ENCODE measurements at regions not wholly inside any gene's neighbourhood (a gene's known extent, or its start where the extent isn't known, plus 50 kb on each side); places are given as distances from the start of the nearest gene placed in this dataset.
"Not testable (repeated sequence)": the region's sequence is repeated elsewhere in the genome, so short reads cannot be mapped to it uniquely, and the experiment has no call there.

DNA sequence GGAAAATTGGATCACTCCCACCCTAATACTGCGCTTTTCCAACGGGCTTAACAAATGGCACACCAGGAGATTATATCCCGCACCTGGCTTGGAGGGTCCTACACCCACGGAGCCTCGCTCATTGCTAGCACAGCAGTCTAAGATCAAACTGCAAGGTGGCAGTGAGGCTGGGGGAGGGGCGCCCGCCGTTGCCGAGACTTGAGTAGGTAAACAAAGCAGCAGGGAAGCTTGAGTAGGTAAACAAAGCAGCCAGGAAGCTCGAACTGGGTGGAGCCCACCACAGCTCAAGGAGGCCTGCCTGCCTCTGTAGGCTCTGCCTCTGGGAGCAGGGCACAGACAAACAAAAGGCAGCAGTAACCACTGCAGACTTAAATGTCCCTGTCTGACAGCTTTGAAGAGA lies 59.8 kb upstream of the PKP2 start:
- not testable (repeated sequence) for TF ChIP-seq FOS (IDR thresholded peaks at IDR 0.05; ENCODE audit: extremely low read depth, insufficient read length); EHMT2 (IDR thresholded peaks at IDR 0.05); FOXM1 (IDR thresholded peaks at IDR 0.05; ENCODE audit: low read depth); FOXM1 (CRISPR knock-in tag; IDR thresholded peaks at IDR 0.05; ENCODE audit: low read depth); CREB1 (IDR thresholded peaks at IDR 0.05); CREB1 (CRISPR knock-in tag; IDR thresholded peaks at IDR 0.05); NRF1 (conservative IDR thresholded peaks at IDR 0.05 in 1 of 2, IDR thresholded peaks at IDR 0.05 in 1 of 2); RBM39 (optimal IDR thresholded peaks at IDR 0.05; ENCODE audit: low read depth, low read length); POLR2AphosphoS5 (IDR thresholded peaks at IDR 0.05; ENCODE audit: control insufficient read depth, insufficient read depth, low read depth, low read length); CTCF (IDR thresholded peaks at IDR 0.05 in 2 of 3, conservative IDR thresholded peaks at IDR 0.05 in 1 of 3; ENCODE audit: insufficient read depth in 2 of 3, low read depth in 1 of 3, low read length in 3 of 3); MXI1 (IDR thresholded peaks at IDR 0.05; ENCODE audit: low read depth, low read length); ATF7 (IDR thresholded peaks at IDR 0.05)
- TF ChIP-seq, protein P1, sequence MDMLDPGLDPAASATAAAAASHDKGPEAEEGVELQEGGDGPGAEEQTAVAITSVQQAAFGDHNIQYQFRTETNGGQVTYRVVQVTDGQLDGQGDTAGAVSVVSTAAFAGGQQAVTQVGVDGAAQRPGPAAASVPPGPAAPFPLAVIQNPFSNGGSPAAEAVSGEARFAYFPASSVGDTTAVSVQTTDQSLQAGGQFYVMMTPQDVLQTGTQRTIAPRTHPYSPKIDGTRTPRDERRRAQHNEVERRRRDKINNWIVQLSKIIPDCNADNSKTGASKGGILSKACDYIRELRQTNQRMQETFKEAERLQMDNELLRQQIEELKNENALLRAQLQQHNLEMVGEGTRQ (CRISPR knock-in tag; IDR thresholded peaks at IDR 0.05) = not testable (repeated sequence)
- TF ChIP-seq, protein P2, sequence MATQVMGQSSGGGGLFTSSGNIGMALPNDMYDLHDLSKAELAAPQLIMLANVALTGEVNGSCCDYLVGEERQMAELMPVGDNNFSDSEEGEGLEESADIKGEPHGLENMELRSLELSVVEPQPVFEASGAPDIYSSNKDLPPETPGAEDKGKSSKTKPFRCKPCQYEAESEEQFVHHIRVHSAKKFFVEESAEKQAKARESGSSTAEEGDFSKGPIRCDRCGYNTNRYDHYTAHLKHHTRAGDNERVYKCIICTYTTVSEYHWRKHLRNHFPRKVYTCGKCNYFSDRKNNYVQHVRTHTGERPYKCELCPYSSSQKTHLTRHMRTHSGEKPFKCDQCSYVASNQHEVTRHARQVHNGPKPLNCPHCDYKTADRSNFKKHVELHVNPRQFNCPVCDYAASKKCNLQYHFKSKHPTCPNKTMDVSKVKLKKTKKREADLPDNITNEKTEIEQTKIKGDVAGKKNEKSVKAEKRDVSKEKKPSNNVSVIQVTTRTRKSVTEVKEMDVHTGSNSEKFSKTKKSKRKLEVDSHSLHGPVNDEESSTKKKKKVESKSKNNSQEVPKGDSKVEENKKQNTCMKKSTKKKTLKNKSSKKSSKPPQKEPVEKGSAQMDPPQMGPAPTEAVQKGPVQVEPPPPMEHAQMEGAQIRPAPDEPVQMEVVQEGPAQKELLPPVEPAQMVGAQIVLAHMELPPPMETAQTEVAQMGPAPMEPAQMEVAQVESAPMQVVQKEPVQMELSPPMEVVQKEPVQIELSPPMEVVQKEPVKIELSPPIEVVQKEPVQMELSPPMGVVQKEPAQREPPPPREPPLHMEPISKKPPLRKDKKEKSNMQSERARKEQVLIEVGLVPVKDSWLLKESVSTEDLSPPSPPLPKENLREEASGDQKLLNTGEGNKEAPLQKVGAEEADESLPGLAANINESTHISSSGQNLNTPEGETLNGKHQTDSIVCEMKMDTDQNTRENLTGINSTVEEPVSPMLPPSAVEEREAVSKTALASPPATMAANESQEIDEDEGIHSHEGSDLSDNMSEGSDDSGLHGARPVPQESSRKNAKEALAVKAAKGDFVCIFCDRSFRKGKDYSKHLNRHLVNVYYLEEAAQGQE (IDR thresholded peaks at IDR 0.05; ENCODE audit: borderline replicate concordance) = not testable (repeated sequence)
- TF ChIP-seq, protein P2 (CRISPR knock-in tag; IDR thresholded peaks at IDR 0.05; ENCODE audit: low read depth) = not testable (repeated sequence)
- TF ChIP-seq, protein P3, sequence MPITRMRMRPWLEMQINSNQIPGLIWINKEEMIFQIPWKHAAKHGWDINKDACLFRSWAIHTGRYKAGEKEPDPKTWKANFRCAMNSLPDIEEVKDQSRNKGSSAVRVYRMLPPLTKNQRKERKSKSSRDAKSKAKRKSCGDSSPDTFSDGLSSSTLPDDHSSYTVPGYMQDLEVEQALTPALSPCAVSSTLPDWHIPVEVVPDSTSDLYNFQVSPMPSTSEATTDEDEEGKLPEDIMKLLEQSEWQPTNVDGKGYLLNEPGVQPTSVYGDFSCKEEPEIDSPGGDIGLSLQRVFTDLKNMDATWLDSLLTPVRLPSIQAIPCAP (CRISPR knock-in tag; IDR thresholded peaks at IDR 0.05; ENCODE audit: borderline replicate concordance) = not testable (repeated sequence)

Measured in K562 (cell line).